Erythroblast (primary cell): ENCODE measurements at regions not wholly inside any gene's neighbourhood (a gene's known extent, or its start where the extent isn't known, plus 50 kb on each side); places are given as distances from the start of the nearest gene placed in this dataset.
A peak's percentile ranks its signal among the peaks of the same experiment; 100 is the strongest.
"Not testable (repeated sequence)": the region's sequence is repeated elsewhere in the genome, so short reads cannot be mapped to it uniquely, and the experiment has no call there.

Experiments
- DNase-seq, 2 experiments: peaks; one replicate each; lab custom pipeline; 2025; lab: John Stamatoyannopoulos, UW
- GATA1 ChIP-seq: IDR thresholded peaks from 2 replicates; pipeline ENCODE4 v1.6.1; 2011; ENCODE audit warnings: low read depth, mild to moderate bottlenecking, control low read depth, low read length, moderate library complexity
- POLR2A ChIP-seq: IDR thresholded peaks from 2 replicates; pipeline ENCODE4 v1.6.1; 2011; ENCODE audit warnings: mild to moderate bottlenecking, low read length

- TF ChIP-seq GATA1: no peak
- TF ChIP-seq POLR2A: no peak
- DNase-seq: no peak
Observed at GRCh38 chr7:3180604-3181003, 120.4 kb upstream of the SDK1 start.

GRCh38 chr7:3182055-3182454 is 119.0 kb upstream of the SDK1 start:
- DNase-seq: not testable (repeated sequence)

- TF ChIP-seq POLR2A: no peak
- no peak for TF ChIP-seq GATA1
- DNase-seq: no peak
Observed at GRCh38 chr7:3187444-3188040, 113.5 kb upstream of the SDK1 start.

- TF ChIP-seq POLR2A: no peak
- no peak for TF ChIP-seq GATA1
- DNase-seq: no peak
Observed at GRCh38 chr7:3188946-3189345, 112.1 kb upstream of the SDK1 start.

- DNase-seq: no peak
- no peak for TF ChIP-seq GATA1
- no peak for TF ChIP-seq POLR2A
Observed at GRCh38 chr7:3191548-3191947, 109.5 kb upstream of the SDK1 start.

- no peak for DNase-seq
- TF ChIP-seq GATA1 (no peak), POLR2A (no peak)
Observed at GRCh38 chr7:3192669-3193068, 108.4 kb upstream of the SDK1 start.

GRCh38 chr7:3193379-3194120 is 107.5 kb upstream of the SDK1 start:
- DNase-seq: no peak
- no peak for TF ChIP-seq POLR2A

- DNase-seq: no peak
- no peak for TF ChIP-seq POLR2A
- no peak for TF ChIP-seq GATA1
Observed at GRCh38 chr7:3194501-3195141, 106.4 kb upstream of the SDK1 start.

- no peak for DNase-seq
- no peak for TF ChIP-seq POLR2A
- no peak for TF ChIP-seq GATA1
Observed at GRCh38 chr7:3195160-3195559, 105.9 kb upstream of the SDK1 start.

- TF ChIP-seq POLR2A: no peak
- no peak for TF ChIP-seq GATA1
- DNase-seq: no peak
Observed at GRCh38 chr7:3196629-3197400, 104.2 kb upstream of the SDK1 start.

- TF ChIP-seq POLR2A (no peak), GATA1 (no peak)
- no peak for DNase-seq
Observed at GRCh38 chr7:3197567-3198213, 103.4 kb upstream of the SDK1 start.

- DNase-seq: no peak
- TF ChIP-seq POLR2A (no peak), GATA1 (no peak)
Observed at GRCh38 chr7:3198316-3198715, 102.7 kb upstream of the SDK1 start.

GRCh38 chr7:3200504-3200903 is 100.5 kb upstream of the SDK1 start:
- TF ChIP-seq POLR2A (no peak), GATA1 (no peak)
- peak in 1 of 2 experiments; percentile 12 for DNase-seq
